GM04503 (cell line): ENCODE measurements at regions not wholly inside any gene's neighbourhood (a gene's known extent, or its start where the extent isn't known, plus 50 kb on each side); places are given as distances from the start of the nearest gene placed in this dataset.

Experiments
- DNase-seq: peaks from one replicate; pipeline ENCODE4 v3.0.0-alpha.2; 2012; ENCODE audit warnings: low read depth

DNA sequence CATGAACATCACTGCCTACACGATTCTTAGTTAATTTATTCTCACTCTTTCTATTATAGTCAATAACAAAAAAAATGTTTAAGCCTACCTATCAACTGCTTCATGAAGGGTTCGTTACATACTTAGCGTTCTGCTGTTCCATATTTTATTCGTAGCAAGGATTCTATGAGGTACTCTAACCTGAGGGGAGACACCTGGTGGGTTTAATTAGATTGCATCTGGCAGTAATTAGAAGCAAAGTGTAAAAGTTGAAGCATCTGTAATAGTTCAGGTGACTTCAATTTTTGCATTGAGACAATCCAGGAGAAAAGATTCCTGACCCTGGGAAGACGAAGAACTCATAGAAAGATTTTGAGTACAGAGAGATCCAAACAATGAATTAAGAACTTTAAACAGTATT lies 1655.8 kb upstream of the TENM3 start:
- no peak for DNase-seq

DNA sequence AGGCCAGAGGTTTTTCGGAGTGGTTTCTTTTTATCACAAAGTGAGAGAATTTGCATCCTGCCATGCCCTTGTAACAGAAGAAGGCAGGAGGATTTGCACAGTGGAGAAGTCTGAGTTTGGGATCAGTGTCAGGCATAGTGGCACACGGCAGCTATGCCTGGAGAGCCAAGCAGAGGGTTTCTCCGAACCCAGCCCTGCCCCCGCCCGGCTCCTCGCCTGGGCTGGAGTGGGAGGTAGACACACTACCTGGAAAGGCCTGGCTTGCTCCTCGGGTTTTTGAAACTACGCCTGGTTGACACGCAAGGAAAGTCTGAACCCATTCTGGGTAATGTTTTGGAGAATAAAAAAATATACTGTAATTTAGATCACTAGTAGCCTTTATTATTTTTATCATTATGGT lies 1653.6 kb upstream of the TENM3 start:
- DNase-seq: no peak

DNA sequence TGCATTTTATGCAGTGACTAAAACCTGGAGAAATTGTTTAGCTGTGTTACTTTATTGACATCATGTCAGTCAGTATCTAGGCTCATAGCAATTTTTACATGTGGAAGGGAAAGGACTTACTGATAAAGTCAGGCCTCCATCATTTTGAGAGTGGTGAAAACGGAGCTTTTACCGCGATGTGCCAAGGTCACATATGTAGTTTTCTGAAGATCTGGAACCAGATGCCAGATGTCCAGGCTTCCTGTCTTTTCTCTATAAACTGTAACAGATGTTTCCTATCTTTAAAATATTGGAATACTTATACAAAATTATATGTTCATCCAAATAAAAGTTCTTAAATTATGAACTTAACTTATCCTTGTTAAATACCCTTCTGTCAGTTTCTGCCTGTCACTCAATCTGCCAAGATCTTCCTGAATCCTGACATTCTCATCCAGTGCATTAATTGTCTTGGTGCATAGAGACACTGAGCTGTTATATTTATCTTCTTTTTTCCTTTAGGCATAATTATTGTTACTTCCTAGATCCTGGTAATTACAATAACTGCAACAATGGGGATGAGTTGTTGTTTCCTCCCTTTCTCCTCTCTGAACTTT lies 1646.2 kb upstream of the TENM3 start:
- DNase-seq: no peak

DNA sequence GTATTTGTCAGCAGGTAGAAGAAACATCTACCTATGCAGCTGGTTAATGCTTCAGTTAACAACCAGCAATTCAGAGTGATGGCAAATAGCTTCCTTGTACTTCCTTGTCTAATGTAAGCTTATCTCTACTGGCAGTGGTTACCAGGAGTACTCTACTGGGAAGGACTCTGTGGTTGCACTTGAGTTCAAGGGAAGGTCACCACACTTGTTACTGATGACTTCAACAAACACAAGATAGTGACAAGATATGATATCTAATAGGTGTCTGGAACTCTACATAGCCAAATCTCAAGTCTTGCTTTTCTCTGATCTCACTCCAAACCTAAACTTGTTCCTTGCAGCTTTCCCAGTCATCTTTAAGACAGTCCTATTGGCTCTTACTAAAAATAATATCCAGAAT lies 1644.9 kb upstream of the TENM3 start:
- DNase-seq: no peak

DNA sequence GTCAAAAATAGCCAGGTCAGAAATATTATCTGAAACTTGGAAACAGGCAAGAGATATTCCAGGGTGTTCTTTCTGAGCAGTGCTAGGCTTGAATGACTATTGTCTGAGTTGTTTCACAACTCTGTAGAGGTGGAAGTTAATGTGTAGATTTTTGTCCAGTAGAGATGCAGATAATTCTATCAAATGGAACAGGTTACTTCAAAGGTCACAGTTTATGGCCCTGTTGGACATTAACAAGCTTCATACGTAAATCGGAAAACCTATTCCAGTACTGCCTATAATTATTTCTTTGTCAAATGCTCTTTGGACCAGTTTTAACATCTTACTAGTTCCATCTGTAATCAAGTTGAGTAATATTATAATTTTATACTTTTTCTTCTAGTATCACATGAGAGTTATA lies 1639.4 kb upstream of the TENM3 start:
- DNase-seq: no peak

DNA sequence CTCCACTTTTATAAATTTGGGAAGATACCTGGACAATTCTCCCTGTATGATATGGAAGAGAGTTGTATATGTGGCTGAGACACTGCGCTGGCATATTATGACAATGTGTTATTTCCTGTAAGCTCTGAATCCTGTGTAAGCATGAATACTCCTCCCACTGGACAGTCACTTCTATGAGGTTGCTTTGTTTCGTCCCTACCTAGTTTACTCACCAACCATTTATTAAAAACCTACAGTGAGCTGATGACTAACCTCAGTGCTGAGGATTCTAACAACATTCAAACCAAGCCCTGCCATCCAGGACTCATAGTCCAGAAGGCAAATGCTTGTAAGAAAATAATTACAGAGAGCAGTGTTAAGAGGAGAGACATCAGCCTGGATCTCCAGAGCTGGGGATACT lies 1632.9 kb upstream of the TENM3 start:
- DNase-seq: no peak

DNA sequence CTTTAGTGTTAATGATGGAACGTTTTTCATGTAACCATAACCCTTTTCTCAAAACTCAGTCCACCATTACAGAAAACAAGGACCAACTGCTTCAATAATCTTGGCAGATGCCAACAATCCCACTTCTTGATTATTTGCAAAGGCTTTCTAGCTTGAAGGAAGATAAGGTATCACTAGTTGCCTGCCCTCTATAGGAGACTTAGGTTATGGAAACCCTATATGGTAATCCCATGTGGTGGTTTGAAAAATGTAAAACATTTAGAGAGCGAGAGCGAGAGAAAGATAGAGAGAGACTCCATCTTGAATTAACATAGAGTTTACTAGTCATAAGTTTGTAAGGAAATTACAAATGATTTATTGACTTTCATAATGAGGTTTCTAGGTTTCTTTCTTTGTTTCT lies 1627.5 kb upstream of the TENM3 start:
- no peak for DNase-seq

DNA sequence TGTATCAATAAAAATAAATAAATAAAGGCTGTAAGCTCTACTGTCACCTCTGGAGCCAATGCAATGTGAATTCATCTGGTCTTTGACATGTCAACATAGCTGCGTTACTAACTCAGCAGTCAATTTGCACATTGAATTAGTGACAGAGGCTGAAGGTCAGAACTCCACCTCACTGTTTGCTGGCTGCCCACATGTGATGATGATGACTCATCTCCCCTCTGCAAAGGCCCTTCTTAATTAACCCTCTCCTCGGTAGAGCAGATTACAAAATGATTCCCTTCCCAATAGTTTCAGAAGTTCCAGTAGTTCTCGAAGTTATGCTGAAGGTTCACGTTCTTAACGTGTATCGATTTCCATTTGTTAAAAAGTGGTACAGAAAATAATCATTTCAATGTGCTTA lies 1626.0 kb upstream of the TENM3 start:
- no peak for DNase-seq

DNA sequence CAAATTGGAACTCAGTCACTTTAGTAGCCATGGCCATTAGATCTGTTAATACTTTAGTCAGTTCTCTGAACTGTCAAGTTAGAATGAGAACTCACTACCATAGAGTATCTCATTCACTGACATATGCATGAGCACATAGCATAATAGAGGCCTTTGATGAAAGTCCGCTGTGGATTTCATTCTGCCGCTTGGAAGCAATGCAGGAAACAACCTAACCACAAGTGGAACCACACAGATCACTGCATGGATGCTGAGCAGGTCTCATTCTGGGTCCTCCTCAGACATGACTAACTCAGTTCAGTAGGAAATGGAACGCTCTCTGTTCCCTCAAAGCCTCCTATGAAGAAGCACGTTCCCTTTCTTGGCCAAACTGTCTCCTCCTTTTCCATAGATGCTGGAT lies 1624.8 kb upstream of the TENM3 start:
- no peak for DNase-seq

DNA sequence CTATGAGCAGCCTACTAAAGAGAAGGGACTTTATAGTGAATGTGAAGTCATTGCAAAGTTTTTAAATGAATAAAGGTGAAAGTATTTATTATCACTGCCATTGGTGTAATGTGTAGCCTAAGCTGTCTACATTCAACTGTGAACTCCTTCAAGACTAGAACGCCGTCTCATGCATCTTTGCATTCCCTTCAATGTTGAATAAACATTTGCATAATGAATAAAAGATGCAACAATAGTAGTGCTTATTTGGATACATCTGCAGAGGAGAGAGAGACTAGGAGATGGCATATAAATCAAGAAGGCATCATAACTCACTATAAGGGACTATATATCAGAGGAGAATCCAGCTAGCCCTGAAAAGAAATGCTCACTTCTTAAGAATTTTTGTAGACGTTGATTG lies 1623.8 kb upstream of the TENM3 start:
- DNase-seq: no peak

DNA sequence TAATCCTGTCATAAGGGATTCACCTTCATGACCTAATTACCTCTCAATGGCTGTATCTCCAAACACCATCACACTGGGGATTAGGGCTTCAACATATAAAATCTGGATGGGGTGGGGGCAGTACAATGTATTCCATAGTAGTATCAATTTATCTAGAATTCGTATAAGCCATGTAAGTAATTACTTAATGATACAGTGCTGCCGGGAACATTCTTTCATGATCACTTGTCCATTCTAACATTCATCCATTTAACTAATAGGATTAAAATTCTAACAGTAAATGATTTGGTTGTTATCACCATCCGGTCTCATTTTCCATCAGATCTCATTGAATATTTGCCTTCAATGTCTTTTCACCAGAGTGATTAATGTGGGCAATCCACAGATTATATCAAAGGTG lies 1620.9 kb upstream of the TENM3 start:
- no peak for DNase-seq

DNA sequence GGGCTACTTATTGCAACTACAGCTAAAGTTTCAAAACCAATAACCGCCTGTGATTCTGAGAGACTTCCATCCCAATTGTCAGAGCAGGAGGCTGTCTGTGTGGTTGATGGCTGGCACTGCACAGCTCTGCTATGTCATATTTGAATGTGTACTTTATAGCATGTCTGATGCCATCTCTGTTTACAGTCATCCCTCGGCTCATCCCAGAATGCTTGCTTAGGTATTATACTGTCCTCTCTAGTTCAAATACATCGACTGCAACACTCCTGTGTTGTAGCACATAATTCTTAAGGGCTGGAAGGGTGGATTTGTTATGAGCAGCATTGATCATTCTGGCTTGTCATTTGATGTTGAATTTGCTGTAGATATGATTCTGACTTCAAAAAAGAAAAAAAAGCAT lies 1617.5 kb upstream of the TENM3 start:
- no peak for DNase-seq

DNA sequence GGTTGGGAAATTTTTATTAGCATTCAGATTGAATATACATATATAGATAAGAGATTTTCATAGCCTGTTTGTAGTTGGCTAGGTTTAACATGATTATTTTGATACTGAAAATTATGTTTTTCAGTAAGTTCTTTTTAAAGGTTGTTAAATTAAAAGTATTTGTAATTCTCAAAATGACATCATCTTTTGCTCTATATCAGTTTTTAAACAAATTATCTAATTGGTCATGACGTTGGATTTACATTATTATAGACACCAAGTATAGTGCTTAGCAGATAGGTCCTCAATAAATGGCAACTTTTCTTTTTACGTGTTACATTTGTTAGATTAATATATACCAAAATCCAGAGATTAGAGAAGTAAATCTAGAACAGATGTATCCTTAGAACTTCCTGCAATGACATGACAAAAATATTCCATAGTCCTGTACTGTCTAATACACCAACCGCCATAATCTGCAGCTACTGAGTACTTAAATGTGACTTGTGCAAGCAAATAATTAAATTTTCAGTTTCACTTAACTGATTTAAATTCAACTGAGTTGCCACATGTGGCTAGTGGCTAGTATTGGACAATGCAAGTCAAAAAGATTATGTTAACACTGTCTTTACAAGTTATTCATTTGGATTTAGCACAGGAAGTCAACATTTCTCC lies 1613.1 kb upstream of the TENM3 start:
- no peak for DNase-seq

DNA sequence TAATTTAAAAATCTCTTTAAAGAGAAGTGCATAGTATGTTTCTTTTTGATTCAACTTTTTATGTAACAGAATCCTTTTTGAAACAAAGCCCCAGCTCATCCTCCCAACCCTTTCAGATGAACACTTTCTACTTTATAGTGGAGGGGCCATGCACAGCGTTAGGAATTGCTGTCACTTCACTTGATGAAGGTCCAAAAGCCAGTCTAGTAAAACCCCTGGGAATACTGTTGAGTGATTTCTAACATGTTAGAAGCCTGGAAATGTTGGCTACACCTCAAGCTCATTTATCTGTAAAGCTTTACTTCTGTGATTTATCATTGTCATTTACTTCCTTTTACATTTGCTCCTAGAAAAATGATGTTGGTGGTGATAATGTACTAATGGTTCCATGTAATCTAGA lies 1608.9 kb upstream of the TENM3 start:
- no peak for DNase-seq

DNA sequence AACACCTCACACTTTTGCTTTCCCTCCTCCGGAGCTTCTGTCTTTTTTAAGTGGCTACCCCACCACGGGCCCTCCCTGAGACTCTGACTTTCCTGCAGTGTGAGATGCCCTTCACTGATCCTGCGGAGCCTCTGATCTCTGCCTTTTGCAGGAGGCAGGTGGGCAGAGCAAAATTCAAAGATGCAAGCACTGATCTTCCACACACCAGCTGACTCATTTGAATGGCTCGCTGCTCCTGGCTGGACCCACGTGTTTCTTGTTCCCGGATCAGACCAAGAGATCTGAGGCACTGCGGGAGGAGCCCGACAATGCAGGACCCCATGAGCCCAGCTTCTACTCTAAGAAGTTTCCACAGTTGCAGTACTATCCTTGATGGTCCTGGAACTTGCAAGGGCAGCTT lies 1607.9 kb upstream of the TENM3 start:
- DNase-seq: no peak

DNA sequence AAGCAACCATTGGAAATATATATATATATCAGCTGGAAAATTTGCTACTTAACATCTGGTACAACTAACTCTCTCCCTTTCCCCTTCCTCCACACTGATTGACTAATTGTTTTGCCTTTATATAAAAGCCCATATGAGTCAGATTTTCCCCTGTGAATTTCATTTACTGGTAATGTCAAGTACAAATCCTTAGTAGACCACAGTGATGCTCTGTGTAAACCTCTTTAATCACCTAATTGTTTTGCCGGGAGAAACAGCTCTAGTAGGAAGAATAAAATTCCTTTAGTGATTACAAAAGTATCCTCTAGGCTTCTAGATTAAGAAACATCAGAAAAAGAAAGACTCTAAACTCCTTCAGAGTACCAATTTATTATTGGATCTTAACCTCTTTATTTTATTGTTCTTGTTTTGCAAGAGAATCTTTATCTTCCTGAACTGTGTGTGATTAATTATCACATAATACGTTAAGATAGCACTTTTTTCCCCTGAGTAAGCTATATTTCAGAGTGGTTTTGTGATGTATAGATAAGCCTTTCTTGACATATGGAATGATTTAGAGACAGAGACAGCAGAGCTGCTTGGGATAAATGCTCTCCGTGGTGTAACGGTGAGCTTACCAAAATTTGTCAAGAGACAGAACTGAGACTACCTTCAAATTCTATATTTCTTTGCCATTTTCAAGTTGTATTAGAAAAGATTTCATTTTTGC lies 1606.4 kb upstream of the TENM3 start:
- no peak for DNase-seq

DNA sequence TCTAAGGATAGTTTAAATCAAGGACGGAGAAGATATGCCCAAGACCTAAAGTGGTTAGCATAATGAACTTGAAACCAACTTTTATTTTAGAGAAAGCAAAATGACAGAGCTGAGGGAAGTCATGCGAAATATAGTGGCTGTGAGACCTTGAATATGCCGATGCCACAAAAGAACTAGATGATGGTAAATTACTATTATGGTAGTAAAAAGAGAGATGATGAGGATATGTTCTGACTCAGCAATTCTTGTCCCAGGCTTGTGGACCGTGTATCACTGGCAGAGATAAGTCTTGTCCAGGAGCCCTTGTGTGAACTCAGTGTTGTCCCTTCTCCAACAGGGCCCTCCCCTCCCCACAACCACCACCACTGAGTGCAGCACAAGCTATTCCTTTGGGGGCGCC lies 1605.6 kb upstream of the TENM3 start:
- DNase-seq: no peak

DNA sequence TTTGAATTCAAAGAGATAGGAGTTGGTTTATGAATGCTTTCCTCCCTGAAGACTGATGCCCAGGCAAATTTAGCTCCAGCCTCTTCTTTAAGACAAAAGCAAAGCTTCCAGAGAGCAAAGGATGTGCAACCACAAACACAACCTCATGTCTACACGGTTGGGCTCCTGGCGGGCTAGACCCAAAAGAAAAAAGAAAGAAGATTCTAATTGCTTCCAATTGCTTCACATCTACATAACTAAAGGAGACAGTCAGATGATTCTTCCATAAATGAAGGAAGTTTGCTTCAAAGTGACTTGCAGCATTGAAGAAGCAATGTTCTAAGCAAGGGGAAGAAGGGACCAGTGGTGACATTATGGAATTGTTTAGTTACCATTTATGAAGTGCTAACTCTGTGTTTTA lies 1603.0 kb upstream of the TENM3 start:
- DNase-seq: no peak

DNA sequence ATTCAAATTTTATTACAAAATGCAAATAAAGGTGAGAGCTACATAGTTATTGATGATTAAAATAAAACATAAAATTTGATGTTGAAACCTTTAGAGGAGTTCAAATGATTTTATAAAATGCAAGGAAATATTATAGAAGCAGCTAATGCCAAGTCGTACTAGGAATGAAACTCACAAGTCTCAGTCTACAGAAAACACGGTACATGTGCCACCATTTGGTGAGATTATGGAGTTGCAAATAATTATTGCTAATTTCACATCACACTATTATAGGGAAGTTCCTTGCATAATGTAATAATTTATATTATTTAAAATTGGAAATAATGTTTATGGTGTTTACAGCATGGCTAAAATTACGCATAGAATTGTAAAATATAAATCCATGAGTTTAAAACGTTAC lies 1601.7 kb upstream of the TENM3 start:
- DNase-seq: no peak

DNA sequence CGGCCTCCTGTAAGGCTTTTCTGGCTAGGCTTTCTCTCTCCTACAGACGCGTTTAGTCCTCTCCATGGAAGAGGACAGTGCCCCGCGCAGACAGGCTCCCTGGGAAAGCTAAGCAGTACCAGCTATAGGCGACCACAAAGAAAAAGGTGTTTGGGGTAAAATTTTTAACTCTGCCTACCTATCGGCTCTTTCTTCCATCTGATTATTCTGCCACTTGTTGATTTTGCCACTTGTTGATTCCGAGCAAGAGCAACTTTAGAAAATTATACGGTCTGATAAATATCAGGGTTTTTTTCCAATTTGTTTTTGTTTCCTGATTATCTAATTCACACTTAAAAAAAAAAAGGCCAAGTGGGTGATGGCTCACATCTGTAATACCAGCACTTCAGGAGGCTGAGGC lies 1600.5 kb upstream of the TENM3 start:
- DNase-seq: no peak

DNA sequence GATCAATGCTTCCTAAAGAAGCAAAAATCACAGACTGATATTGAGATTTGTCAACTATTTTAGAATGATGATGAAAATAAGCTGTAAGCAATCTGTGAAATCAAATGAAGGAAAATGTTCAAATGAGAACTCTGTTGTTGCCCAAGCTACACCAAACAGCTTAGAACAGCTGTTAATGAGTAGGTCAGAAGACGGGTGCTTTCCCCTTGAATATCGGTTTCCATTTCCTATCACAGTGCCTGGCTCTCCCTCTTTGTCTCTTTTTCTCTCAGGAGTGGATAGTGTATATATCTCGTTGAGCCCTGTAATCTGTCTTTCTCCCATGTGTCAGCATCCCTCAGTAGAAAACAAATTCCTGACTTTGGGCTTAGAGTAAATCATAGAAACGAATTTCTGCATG lies 1592.9 kb upstream of the TENM3 start:
- DNase-seq: no peak

DNA sequence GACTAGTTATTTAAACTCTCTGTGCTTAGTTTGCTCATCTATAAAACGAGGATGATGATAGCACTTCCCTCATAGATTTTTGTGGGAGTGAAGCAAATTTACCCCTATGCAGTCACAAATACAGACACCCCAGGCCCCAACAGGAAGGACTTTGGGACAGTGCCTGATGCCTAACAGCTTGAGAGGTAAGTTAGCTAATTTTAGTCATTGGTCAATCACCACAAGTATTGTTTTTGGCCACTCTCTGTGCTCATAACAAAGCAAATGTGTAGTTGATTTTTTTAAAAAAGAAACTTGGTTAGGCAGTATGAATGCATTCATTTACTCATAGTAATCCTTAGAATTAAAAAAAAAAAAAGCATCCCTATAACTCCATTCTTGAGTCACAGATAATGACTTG lies 1590.7 kb upstream of the TENM3 start:
- DNase-seq: no peak

DNA sequence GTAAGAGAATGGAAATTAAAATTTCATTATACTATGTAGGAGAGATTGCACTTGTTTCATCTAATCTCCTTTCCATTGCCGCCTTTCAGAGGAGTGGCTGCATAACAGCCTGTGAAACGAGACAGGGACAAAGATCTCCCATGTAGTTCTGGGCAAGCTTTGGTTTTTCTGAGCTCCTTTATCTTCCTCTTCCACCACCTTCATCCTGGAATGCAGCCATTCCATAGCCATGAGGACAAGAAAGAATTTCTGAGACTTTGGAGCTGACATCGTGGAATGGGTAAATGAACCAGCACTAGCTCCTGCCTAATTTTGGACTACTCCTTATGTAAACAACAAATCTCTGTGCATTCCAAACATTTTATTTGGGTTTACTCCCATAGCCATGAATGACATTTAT lies 1587.3 kb upstream of the TENM3 start:
- DNase-seq: no peak

DNA sequence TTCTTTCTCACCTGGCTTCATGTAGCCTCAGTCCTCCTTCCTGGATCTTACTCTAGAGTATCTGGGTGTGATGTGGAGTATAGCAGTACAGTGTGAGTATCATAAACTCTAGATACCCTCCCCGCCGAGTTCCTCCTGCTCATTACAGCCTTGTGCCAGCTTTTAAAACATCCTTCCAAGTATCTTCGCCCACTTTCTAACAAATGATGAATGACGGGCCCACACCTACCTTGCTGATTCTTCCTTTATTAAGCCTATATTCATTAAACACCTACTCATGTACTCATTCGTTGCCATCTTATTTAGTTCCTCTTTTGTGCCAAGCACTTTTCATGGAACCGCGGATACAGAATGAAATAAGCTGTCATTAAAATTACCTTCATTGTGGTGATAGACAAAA lies 1585.3 kb upstream of the TENM3 start:
- no peak for DNase-seq
